K562 (cell line): ENCODE measurements at regions not wholly inside any gene's neighbourhood (a gene's known extent, or its start where the extent isn't known, plus 50 kb on each side); places are given as distances from the start of the nearest gene placed in this dataset.

Experiments used
- GABPB2 ChIP-seq: fragments of 250-450 bp; sonication (Bioruptor Pico); conservative IDR thresholded peaks from 2 replicates; pipeline ENCODE4 v1.5.1; 2021; ENCODE audit warnings: mild to moderate bottlenecking
- GTF2A2 ChIP-seq: IDR thresholded peaks from 2 replicates; pipeline ENCODE4 v1.6.1; 2016; ENCODE audit warnings: mild to moderate bottlenecking, missing genetic modification characterization, missing compliant biosample characterization
- KLF10 ChIP-seq: fragments of 250-450 bp; sonication (Bioruptor Pico); IDR thresholded peaks from 2 replicates; pipeline ENCODE4 v1.6.1; 2021; ENCODE audit warnings: matching md5 sums
- KLF13 ChIP-seq: fragments of 450-650 bp; IDR thresholded peaks from 2 replicates; pipeline ENCODE4 v1.6.1; 2016; ENCODE audit warnings: missing genetic modification characterization, low read depth, mild to moderate bottlenecking, missing compliant biosample characterization, moderate library complexity, borderline replicate concordance
- MAFK ChIP-seq: IDR thresholded peaks from 2 replicates; pipeline ENCODE4 v1.6.1; 2011; ENCODE audit warnings: low read length, improper control_type of control experiment
- SMAD4 ChIP-seq: fragments of 250-450 bp; sonication (Bioruptor Pico); conservative IDR thresholded peaks from 2 replicates; pipeline ENCODE4 v1.8.0; 2021; ENCODE audit warnings: inconsistent platforms, mild to moderate bottlenecking, moderate library complexity
- SOX6 ChIP-seq: fragments of 450-650 bp; IDR thresholded peaks from 2 replicates; pipeline ENCODE4 v1.6.1; 2014; ENCODE audit warnings: mild to moderate bottlenecking
- TEAD4 ChIP-seq, 2 experiments: sonication (generic) in 1 of 2; formaldehyde crosslinking in 1 of 2; IDR thresholded peaks; 2 replicates each; pipeline versions ENCODE4 v1.6.1 to v1.8.0; 2012 to 2022; ENCODE audit warnings: borderline replicate concordance in 1 of 2, inconsistent platforms in 1 of 2, low read length in 1 of 2, mild to moderate bottlenecking in 1 of 2, missing genetic modification reagents in 1 of 2
- ZFP30 ChIP-seq: fragments of 250-450 bp; sonication (Bioruptor Pico); IDR thresholded peaks from 2 replicates; pipeline ENCODE4 v1.8.0; 2022; ENCODE audit warnings: moderate library complexity, mild to moderate bottlenecking, inconsistent platforms, borderline replicate concordance
- ZNF140 ChIP-seq: fragments of 250-450 bp; sonication (Bioruptor Pico); IDR thresholded peaks from 2 replicates; pipeline ENCODE4 v1.8.0; 2021; ENCODE audit warnings: moderate library complexity, mild to moderate bottlenecking, inconsistent platforms
- ZNF175 ChIP-seq: fragments of 200-800 bp; sonication (Bioruptor generic); IDR thresholded peaks from 2 replicates; pipeline ENCODE4 v1.6.1; 2016; ENCODE audit warnings: low read depth, mild to moderate bottlenecking, missing genetic modification characterization, missing compliant biosample characterization
- ZNF76 ChIP-seq: fragments of 250-450 bp; sonication (Bioruptor Pico); IDR thresholded peaks from 2 replicates; pipeline ENCODE4 v1.4.0; 2020; ENCODE audit warnings: mild to moderate bottlenecking, moderate library complexity, borderline replicate concordance
- ZSCAN32 ChIP-seq: fragments of 450-650 bp; formaldehyde crosslinking; IDR thresholded peaks from 2 replicates; pipeline ENCODE4 v1.4.0; 2020; ENCODE audit warnings: mild to moderate bottlenecking, moderate library complexity
- TF ChIP-seq, protein P1 (sequence below): fragments of 450-650 bp; IDR thresholded peaks from 2 replicates; pipeline ENCODE4 v1.6.1; 2018; ENCODE audit not compliant: partially characterized antibody
- TF ChIP-seq, protein P2 (sequence below): fragments of 450-650 bp; formaldehyde crosslinking; IDR thresholded peaks from 2 replicates; pipeline ENCODE4 v1.4.0; 2022; ENCODE audit warnings: mild to moderate bottlenecking, moderate library complexity
- TF ChIP-seq, protein P3 (sequence below), 2 experiments: IDR thresholded peaks in 1 of 2; conservative IDR thresholded peaks in 1 of 2; 2 replicates each; pipeline ENCODE4 v1.6.1; 2016; ENCODE audit warnings: low read depth in 2 of 2, mild to moderate bottlenecking in 1 of 2, missing compliant biosample characterization in 1 of 2, missing genetic modification characterization in 1 of 2, moderate library complexity in 1 of 2

DNA sequence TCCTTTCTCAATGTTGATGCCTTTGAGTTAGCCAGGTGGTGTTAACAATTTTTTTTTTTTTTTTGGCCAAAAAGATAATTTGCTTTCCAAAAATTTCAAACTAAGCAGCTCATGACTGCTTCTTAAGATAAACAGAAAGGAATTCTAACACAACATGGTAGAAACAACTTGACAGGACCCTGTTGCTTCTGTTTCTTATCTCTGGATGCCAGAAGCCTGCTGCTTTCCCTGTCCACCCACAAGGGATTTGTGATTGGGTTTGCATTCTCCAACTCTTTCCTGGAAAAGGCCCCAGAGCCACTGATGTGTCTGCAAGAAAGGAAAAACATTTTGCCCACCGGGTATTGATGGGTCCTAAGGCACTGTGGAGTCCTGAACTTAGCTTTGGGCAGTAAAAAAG, 217.2 kb upstream of the PKDCC start (continued):
- TF ChIP-seq, protein P1, sequence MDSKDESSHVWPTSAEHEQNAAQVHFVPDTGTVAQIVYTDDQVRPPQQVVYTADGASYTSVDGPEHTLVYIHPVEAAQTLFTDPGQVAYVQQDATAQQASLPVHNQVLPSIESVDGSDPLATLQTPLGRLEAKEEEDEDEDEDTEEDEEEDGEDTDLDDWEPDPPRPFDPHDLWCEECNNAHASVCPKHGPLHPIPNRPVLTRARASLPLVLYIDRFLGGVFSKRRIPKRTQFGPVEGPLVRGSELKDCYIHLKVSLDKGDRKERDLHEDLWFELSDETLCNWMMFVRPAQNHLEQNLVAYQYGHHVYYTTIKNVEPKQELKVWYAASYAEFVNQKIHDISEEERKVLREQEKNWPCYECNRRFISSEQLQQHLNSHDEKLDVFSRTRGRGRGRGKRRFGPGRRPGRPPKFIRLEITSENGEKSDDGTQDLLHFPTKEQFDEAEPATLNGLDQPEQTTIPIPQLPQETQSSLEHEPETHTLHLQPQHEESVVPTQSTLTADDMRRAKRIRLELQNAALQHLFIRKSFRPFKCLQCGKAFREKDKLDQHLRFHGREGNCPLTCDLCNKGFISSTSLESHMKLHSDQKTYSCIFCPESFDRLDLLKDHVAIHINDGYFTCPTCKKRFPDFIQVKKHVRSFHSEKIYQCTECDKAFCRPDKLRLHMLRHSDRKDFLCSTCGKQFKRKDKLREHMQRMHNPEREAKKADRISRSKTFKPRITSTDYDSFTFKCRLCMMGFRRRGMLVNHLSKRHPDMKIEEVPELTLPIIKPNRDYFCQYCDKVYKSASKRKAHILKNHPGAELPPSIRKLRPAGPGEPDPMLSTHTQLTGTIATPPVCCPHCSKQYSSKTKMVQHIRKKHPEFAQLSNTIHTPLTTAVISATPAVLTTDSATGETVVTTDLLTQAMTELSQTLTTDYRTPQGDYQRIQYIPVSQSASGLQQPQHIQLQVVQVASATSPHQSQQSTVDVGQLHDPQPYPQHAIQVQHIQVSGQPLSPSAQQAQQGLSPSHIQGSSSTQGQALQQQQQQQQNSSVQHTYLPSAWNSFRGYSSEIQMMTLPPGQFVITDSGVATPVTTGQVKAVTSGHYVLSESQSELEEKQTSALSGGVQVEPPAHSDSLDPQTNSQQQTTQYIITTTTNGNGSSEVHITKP = no peak
- no peak for TF ChIP-seq ZNF175 (CRISPR knock-in tag)
- TF ChIP-seq SOX6 = peak; percentile 30; the same call in 1 of the 2 replicates
- no peak for TF ChIP-seq ZNF140
- TF ChIP-seq ZFP30 (CRISPR knock-in tag) = no peak
- TF ChIP-seq TEAD4 (IDR thresholded peaks at IDR 0.05; ENCODE audit: low read length) = peak; percentile 88
- TF ChIP-seq TEAD4 (CRISPR knock-in tag; IDR thresholded peaks at IDR 0.05; ENCODE audit: borderline replicate concordance) = no peak
- TF ChIP-seq ZSCAN32 (CRISPR knock-in tag) = no peak
- no peak for TF ChIP-seq MAFK
- TF ChIP-seq, protein P2, sequence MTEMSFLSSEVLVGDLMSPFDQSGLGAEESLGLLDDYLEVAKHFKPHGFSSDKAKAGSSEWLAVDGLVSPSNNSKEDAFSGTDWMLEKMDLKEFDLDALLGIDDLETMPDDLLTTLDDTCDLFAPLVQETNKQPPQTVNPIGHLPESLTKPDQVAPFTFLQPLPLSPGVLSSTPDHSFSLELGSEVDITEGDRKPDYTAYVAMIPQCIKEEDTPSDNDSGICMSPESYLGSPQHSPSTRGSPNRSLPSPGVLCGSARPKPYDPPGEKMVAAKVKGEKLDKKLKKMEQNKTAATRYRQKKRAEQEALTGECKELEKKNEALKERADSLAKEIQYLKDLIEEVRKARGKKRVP (CRISPR knock-in tag) = no peak
- TF ChIP-seq, protein P3, sequence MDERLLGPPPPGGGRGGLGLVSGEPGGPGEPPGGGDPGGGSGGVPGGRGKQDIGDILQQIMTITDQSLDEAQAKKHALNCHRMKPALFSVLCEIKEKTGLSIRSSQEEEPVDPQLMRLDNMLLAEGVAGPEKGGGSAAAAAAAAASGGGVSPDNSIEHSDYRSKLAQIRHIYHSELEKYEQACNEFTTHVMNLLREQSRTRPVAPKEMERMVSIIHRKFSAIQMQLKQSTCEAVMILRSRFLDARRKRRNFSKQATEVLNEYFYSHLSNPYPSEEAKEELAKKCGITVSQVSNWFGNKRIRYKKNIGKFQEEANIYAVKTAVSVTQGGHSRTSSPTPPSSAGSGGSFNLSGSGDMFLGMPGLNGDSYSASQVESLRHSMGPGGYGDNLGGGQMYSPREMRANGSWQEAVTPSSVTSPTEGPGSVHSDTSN (CRISPR knock-in tag; IDR thresholded peaks at IDR 0.05; ENCODE audit: low read depth) = no peak
- TF ChIP-seq, protein P3 (tag; conservative IDR thresholded peaks at IDR 0.05; ENCODE audit: low read depth) = 0 out of 2 replicates have a peak, but pooled peaks have one; percentile 18
- no peak for TF ChIP-seq ZNF76 (CRISPR knock-in tag)
- TF ChIP-seq KLF10 (CRISPR knock-in tag) = no peak
- TF ChIP-seq GABPB2 = no peak
- no peak for TF ChIP-seq GTF2A2 (tag)
- no peak for TF ChIP-seq KLF13 (tag)
- peak; percentile 54 for TF ChIP-seq SMAD4 (CRISPR knock-in tag)
